B cell (primary cell): ENCODE measurements at regions not wholly inside any gene's neighbourhood (a gene's known extent, or its start where the extent isn't known, plus 50 kb on each side); places are given as distances from the start of the nearest gene placed in this dataset.

ENCODE experiments used
- ATAC-seq: fragments of 200-7000 bp; cut with Tn5 transposase; one replicate; pipeline ENCODE4 v1.10.0; 2021; ENCODE audit warnings: low read depth, mild to moderate bottlenecking, moderate number of reproducible peaks, moderate library complexity
- CTCF ChIA-PET: fragments of 350-600 bp; sonication (Branson Sonifier 250); formaldehyde crosslinking; loops from one replicate; lab custom pipeline; 2021; ENCODE audit warnings: antibody characterized with exemption, inconsistent platforms; lab: Charles Lee
- POLR2A ChIA-PET: fragments of 350-600 bp; sonication (Branson Sonifier 250); formaldehyde crosslinking; loops from one replicate; lab custom pipeline; 2021; ENCODE audit warnings: antibody characterized with exemption; lab: Charles Lee
- DNase-seq: peaks from one replicate; pipeline ENCODE4 v3.0.0; 2013
- H2AFZ ChIP-seq: 2 replicates; pipeline ENCODE4 v1.6.1; 2012; ENCODE audit warnings: mild to moderate bottlenecking, low read depth, low read length; ENCODE audit not compliant: insufficient read depth, poor library complexity, severe bottlenecking
- H3K27ac ChIP-seq, 2 donors: 1 replicate in 1 of 2; 2 replicates in 1 of 2; pipeline ENCODE4 v1.5.1; 2012 to 2013; ENCODE audit warnings: low read length in 2 of 2, mild to moderate bottlenecking in 2 of 2, moderate library complexity in 1 of 2
- H3K27me3 ChIP-seq, 4 experiments: fragments of 200-600 bp in 1 of 4; sonication (generic) in 1 of 4; replicated peaks in 1 of 4; 1 replicate in 2 of 4; 2 replicates in 2 of 4; pipeline versions ENCODE4 v1.6.1 to v1.7.0; 2013 to 2016; ENCODE audit warnings: low read length in 3 of 4, mild to moderate bottlenecking in 2 of 4, mixed read lengths in 1 of 4, moderate library complexity in 1 of 4; ENCODE audit not compliant: insufficient read depth in 4 of 4, control insufficient read depth in 3 of 4; ENCODE audit errors: control extremely low read depth in 1 of 4
- H3K36me3 ChIP-seq, 2 experiments: replicated peaks in 1 of 2; 1 replicate in 1 of 2; 2 replicates in 1 of 2; pipeline versions ENCODE4 v1.6.1 to v1.7.1; 2013; ENCODE audit warnings: low read length in 1 of 2; ENCODE audit not compliant: insufficient read depth in 2 of 2, control insufficient read depth in 1 of 2; ENCODE audit errors: control extremely low read depth in 1 of 2, extremely low read depth in 1 of 2
- H3K4me1 ChIP-seq, 2 donors: fragments of 200-600 bp in 1 of 2; sonication (generic) in 1 of 2; 1 replicate in 1 of 2; 2 replicates in 1 of 2; pipeline versions ENCODE4 v1.5.1 to v1.6.1; 2013 to 2017; ENCODE audit warnings: low read length in 2 of 2; ENCODE audit not compliant: control insufficient read depth in 2 of 2, insufficient read depth in 2 of 2
- H3K4me2 ChIP-seq: replicated peaks from 2 replicates; pipeline ENCODE3; 2012; ENCODE audit warnings: mild to moderate bottlenecking, low read depth, low read length; ENCODE audit not compliant: poor library complexity, severe bottlenecking
- H3K4me3 ChIP-seq, 5 experiments: fragments of 200-600 bp in 1 of 5; sonication (generic) in 1 of 5; 1 replicate in 3 of 5; 2 replicates in 2 of 5; pipeline versions ENCODE4 v1.5.1 to v1.7.0; 2011 to 2016; ENCODE audit warnings: low read length in 4 of 5, mild to moderate bottlenecking in 4 of 5, low read depth in 2 of 5, control low read depth in 1 of 5, moderate library complexity in 1 of 5; ENCODE audit not compliant: insufficient read depth in 1 of 5; ENCODE audit errors: control extremely low read depth in 1 of 5, extremely low read depth in 1 of 5
- H3K79me2 ChIP-seq: fragments of 200-600 bp; sonication (generic); one replicate; pipeline ENCODE4 v1.6.0; 2016; ENCODE audit warnings: low read length; ENCODE audit not compliant: control insufficient read depth, insufficient read depth
- H3K9ac ChIP-seq: fragments of 200-600 bp; sonication (generic); 2 replicates; pipeline ENCODE4 v1.6.1; 2017; ENCODE audit warnings: mild to moderate bottlenecking, low read length, moderate library complexity
- H3K9me3 ChIP-seq, 3 donors: one replicate each; pipeline versions ENCODE4 v1.6.1 to v1.7.1; 2013; ENCODE audit warnings: low read length in 2 of 3; ENCODE audit not compliant: control insufficient read depth in 2 of 3, insufficient read depth in 1 of 3; ENCODE audit errors: control extremely low read depth in 1 of 3
- H4K20me1 ChIP-seq: 2 replicates; pipeline ENCODE4 v1.6.0; 2012; ENCODE audit warnings: mild to moderate bottlenecking, low read length; ENCODE audit not compliant: insufficient read depth, control insufficient read depth, poor library complexity, severe bottlenecking
- H3K27ac Mint-ChIP-seq: one replicate; pipeline ENCODE4 v1.8.0; 2021; ENCODE audit warnings: mixed read lengths
- H3K27me3 Mint-ChIP-seq: one replicate; pipeline ENCODE4 v1.8.0; 2021; ENCODE audit warnings: mixed read lengths
- H3K4me1 Mint-ChIP-seq: one replicate; pipeline ENCODE4 v1.8.0; 2021; ENCODE audit warnings: mixed read lengths
- H3K4me3 Mint-ChIP-seq: one replicate; pipeline ENCODE4 v1.8.0; 2021; ENCODE audit warnings: mixed read lengths
- H3K9me3 Mint-ChIP-seq: one replicate; pipeline ENCODE4 v1.8.0; 2022; ENCODE audit warnings: mixed read lengths; ENCODE audit not compliant: insufficient read depth
- CTCF ChIP-seq: fragments of 200-600 bp; IDR thresholded peaks from one replicate; pipeline ENCODE4 v1.8.0; 2022; ENCODE audit warnings: antibody characterized with exemption, mild to moderate bottlenecking
- EZH2 ChIP-seq: IDR thresholded peaks from 2 replicates; pipeline ENCODE4 v1.6.1; 2012; ENCODE audit warnings: borderline replicate concordance, low read depth, mild to moderate bottlenecking, moderate library complexity, low read length; ENCODE audit not compliant: insufficient read depth, poor library complexity, severe bottlenecking
- WGBS: methylation state at CpG from one replicate; pipeline ENCODE4 v1.1.5; 2013; ENCODE audit warnings: missing lambda C conversion rate; ENCODE audit not compliant: insufficient coverage; 5-methylcytosine and 5-hydroxymethylcytosine counted together
- intact Hi-C: fragments of 100-400 bp; cut with micrococcal nuclease; formaldehyde crosslinking; loops from one replicate; pipeline ENCODE4 v1.10.0; 2022

- Histone ChIP-seq H3K9ac (no peak overlapping the region), H3K9me3 (no peaks in the 10 kb centered on the region), H3K27ac (no peak overlapping the region), H3K79me2 (no peaks in the 10 kb centered on the region), H4K20me1 (no peaks in the 10 kb centered on the region), H2AFZ (no peak overlapping the region), H3K36me3 (no peaks in the 10 kb centered on the region), H3K4me1 (no peaks in the 10 kb centered on the region), H3K4me2 (no peak overlapping the region), H3K4me3 (no peak overlapping the region), H3K27me3 (no peaks in the 10 kb centered on the region)
- no peak for ATAC-seq
- intact Hi-C loops = no loop called here
- ChIA-PET POLR2A (no interaction called here), CTCF (no interaction called here)
- TF ChIP-seq EZH2 (no peak), CTCF (no peak)
- H3K9me3 Mint-ChIP-seq = no peaks in the 10 kb centered on the region
- no peak overlapping the region for H3K4me3 Mint-ChIP-seq
- H3K27ac Mint-ChIP-seq = no peak overlapping the region
- H3K4me1 Mint-ChIP-seq = no peaks in the 10 kb centered on the region
- H3K27me3 Mint-ChIP-seq = no peaks in the 10 kb centered on the region
- no peak for DNase-seq
These were observed 132.9 kb upstream of the RND3 start for GRCh38 chr2:150620416-150620815.

GRCh38 chr2:150619607-150620330 lies 132.3 kb upstream of the RND3 start:
- no peak overlapping the region for H3K4me3 ChIP-seq
- no peaks in the 10 kb centered on the region for H4K20me1 ChIP-seq
- POLR2A ChIA-PET = no interaction called here
- H2AFZ ChIP-seq = no peak overlapping the region
- no peaks in the 10 kb centered on the region for H3K27me3 Mint-ChIP-seq
- H3K4me1 Mint-ChIP-seq = no peaks in the 10 kb centered on the region
- DNase-seq (no peak), ATAC-seq (no peak)
- H3K27ac ChIP-seq = no peak overlapping the region
- H3K27ac Mint-ChIP-seq = no peak overlapping the region
- H3K9ac ChIP-seq = no peak overlapping the region
- CTCF ChIA-PET = no interaction called here
- TF ChIP-seq EZH2 (no peak), CTCF (no peak)
- no peaks in the 10 kb centered on the region for H3K79me2 ChIP-seq
- intact Hi-C loops = no loop called here
- no peaks in the 10 kb centered on the region for H3K27me3 ChIP-seq
- no peak overlapping the region for H3K4me3 Mint-ChIP-seq
- no peaks in the 10 kb centered on the region for H3K4me1 ChIP-seq
- no peaks in the 10 kb centered on the region for H3K9me3 ChIP-seq
- 100% methylated on average over 1 of the region's 5 CpGs for WGBS
- no peaks in the 10 kb centered on the region for H3K9me3 Mint-ChIP-seq
- H3K36me3 ChIP-seq = no peaks in the 10 kb centered on the region
- H3K4me2 ChIP-seq = no peak overlapping the region
